Epithelial cell of esophagus (primary cell): ENCODE measurements at regions not wholly inside any gene's neighbourhood (a gene's known extent, or its start where the extent isn't known, plus 50 kb on each side); places are given as distances from the start of the nearest gene placed in this dataset.

Experiments
- DNase-seq: peaks from one replicate; pipeline ENCODE4 v3.0.0; 2010; ENCODE audit warnings: low read depth
- H3K4me3 ChIP-seq: 2 replicates; pipeline ENCODE4 v1.5.1; 2011; ENCODE audit warnings: mild to moderate bottlenecking, low read length, control low read depth
- CTCF ChIP-seq: IDR thresholded peaks from 2 replicates; pipeline ENCODE4 v1.5.1; 2011; ENCODE audit warnings: low read depth, mild to moderate bottlenecking, low read length, control low read depth, inconsistent platforms; ENCODE audit not compliant: insufficient read depth; ENCODE audit errors: missing control alignments

DNA sequence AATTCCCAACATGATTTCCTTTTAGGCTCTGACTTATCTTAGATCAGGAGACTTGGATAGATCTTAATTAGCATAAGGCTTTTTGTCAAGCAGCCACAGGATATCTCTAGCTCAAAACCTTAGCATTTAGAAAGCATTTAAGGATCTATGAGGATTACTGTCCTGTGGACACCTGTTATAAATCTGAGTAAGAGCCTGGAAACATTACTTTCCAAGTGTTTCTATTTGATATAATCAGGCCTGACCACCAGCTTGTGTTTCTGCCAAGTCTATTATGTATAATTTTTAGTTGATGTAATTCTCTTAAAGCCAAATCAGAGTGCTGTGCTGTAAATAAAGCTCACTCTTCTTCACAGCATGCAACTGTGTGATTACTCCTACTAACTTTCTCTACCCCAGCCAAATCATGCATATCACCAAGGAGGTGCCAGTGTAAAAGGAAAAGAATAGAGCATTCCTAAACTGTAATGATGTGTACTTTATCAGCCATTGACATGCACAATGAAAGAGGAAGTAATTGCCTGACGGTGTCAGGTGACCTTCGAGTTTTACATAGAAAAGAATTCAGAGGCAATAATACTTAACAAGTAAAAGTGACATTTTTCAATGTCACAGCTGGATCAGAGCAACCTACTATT, 309.9 kb upstream of the PRMT6 start:
- no peak for TF ChIP-seq CTCF
- H3K4me3 ChIP-seq: no peak overlapping the region
- no peak for DNase-seq

DNA sequence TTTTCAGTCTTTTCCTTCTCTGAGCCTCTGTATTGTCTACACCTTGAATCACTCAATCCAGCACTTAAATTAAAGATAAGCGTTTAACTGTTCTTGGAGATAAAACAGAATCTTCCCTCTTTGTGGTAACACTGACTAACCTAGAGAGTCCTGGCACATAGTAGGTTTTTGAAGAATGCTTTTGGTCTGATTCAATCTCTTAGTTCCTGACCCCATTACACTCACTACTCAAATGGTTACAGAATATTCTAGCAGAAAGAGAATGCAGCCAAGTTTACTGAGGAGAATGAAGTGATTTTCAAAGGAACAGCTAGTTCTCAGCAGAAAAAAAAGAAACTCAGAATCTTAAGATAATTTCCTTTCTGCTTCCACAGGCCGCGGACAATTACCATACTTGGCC, 309.2 kb upstream of the PRMT6 start:
- no peak overlapping the region for H3K4me3 ChIP-seq
- TF ChIP-seq CTCF: no peak
- no peak for DNase-seq

- no peak for TF ChIP-seq CTCF
- H3K4me3 ChIP-seq: no peak overlapping the region
- no peak for DNase-seq
These were observed 308.7 kb upstream of the PRMT6 start for GRCh38 chr1:106747791-106748190.

DNA sequence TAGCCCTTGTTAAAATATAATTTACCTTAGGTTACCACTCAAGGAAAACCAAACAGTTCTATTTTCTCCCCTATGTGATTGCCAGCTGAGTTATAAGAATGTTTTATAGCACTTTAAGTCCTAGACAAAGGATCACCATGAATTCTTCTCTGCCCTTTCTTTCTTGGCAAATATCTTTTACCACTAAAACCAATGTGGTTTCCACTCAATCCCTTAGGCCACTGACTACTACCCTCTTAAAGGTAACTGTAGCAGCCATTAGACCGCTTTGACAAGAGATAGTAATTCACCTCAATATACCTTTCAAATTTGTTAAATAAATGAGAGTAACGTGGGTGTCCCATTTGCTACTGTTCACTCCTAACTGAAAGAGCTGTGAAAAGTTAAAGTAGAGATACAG, 307.9 kb upstream of the PRMT6 start:
- TF ChIP-seq CTCF: no peak
- no peak for DNase-seq
- no peak overlapping the region for H3K4me3 ChIP-seq

DNA sequence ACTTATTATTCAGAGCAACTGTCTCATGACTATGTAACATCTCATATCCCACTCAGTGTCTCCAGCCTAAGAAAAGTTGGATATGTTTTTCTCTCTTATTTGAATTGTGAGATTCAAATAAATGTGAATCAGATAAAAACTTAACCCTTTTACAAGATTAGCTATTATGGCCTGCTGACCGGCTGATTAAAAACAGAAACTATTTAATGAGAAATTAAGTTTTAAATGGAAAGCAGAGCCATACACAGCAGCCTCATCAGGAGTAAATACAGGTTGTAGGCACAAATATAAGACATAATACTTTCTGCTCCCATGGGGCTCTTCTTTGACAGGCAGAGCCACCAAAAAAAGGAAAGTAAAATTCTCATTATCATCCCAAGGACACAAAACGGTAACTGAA, 307.0 kb upstream of the PRMT6 start:
- no peak for DNase-seq
- no peak for TF ChIP-seq CTCF
- no peak overlapping the region for H3K4me3 ChIP-seq

DNA sequence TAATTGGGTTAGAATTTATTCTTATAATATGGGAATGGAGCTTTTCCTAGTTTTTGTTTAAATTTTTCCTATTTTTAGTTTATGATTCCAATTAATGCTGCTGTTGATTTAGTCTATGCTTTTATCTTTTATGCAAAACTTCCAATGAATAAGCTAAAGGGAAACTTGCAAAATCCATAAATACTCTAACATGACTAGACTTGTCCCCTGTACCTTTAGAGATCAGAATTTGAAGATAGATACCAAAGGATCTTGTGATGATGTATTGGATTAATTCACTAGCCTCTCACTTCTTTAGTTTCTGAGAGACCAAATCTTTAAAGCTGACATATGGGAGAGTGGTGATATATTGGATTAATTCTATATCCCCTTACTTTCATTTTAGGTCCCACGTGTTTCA, 306.6 kb upstream of the PRMT6 start:
- no peak overlapping the region for H3K4me3 ChIP-seq
- no peak for TF ChIP-seq CTCF
- DNase-seq: peak; percentile 51

DNA sequence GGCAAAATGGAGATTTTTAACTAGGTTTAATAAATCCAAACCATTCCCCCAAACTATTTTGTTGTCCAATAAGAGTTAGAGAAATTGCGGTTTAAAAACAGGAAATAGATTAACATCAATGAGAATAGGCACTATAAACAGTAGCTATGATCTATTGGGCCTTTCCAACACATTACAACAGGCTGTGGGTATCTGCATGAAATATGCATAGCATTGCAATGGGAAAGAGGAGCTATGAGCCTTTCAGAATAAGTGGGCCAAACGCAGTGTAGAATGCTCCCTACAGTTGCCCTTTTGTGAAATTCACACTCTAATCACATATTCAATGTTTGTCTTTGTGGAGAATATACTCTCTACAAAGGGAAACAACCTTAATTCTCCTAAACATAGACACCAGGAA, 305.5 kb upstream of the PRMT6 start:
- no peak for DNase-seq
- no peak for TF ChIP-seq CTCF

More for the DNA sequence above, 305.5 kb upstream of the PRMT6 start:
- H3K4me3 ChIP-seq: no peak overlapping the region
